K562 (cell line): ENCODE measurements at regions not wholly inside any gene's neighbourhood (a gene's known extent, or its start where the extent isn't known, plus 50 kb on each side); places are given as distances from the start of the nearest gene placed in this dataset.

Source experiments
- ASH1L ChIP-seq: fragments of 450-650 bp; IDR thresholded peaks from 2 replicates; pipeline ENCODE4 v1.6.1; 2018; ENCODE audit warnings: borderline replicate concordance, mild to moderate bottlenecking, low read depth; ENCODE audit not compliant: partially characterized antibody
- CSDE1 ChIP-seq, 2 experiments: fragments of 450-650 bp; IDR thresholded peaks; 2 replicates each; pipeline ENCODE4 v1.6.1; 2016; ENCODE audit warnings: mild to moderate bottlenecking in 1 of 2
- ETV6 ChIP-seq, 3 experiments: fragments of 150-350 bp in 1 of 3; sonication (generic) in 1 of 3; formaldehyde crosslinking in 1 of 3; IDR thresholded peaks; 2 replicates each; pipeline versions ENCODE4 v1.6.1 to v1.8.0; 2014 to 2022; ENCODE audit warnings: borderline replicate concordance in 2 of 3, low read depth in 2 of 3, antibody characterized with exemption in 1 of 3, low read length in 1 of 3, mild to moderate bottlenecking in 1 of 3, missing genetic modification reagents in 1 of 3
- GATAD2A ChIP-seq: fragments of 450-650 bp; IDR thresholded peaks from 2 replicates; pipeline ENCODE4 v1.6.1; 2017
- HMGN3 ChIP-seq: IDR thresholded peaks from 2 replicates; pipeline ENCODE4 v1.6.1; 2011; ENCODE audit warnings: borderline replicate concordance, low read depth, mild to moderate bottlenecking, mixed read lengths, low read length; ENCODE audit not compliant: insufficient read length; ENCODE audit errors: extremely low read depth
- ZNF121 ChIP-seq: sonication (generic); formaldehyde crosslinking; conservative IDR thresholded peaks from 2 replicates; pipeline ENCODE4 v1.8.0; 2022; ENCODE audit warnings: missing genetic modification reagents
- ZNF589 ChIP-seq: fragments of 200-800 bp; sonication (Bioruptor generic); IDR thresholded peaks from 2 replicates; pipeline ENCODE4 v1.6.1; 2016; ENCODE audit warnings: low read depth, missing genetic modification characterization, missing compliant biosample characterization
- TF ChIP-seq, protein P1 (sequence below), 2 experiments: fragments of 450-650 bp in 1 of 2; sonication (generic) in 1 of 2; formaldehyde crosslinking; conservative IDR thresholded peaks; 2 replicates each; pipeline versions ENCODE4 v1.4.0 to v1.8.1; 2020 to 2022; ENCODE audit warnings: mild to moderate bottlenecking in 1 of 2, missing genetic modification reagents in 1 of 2
- TF ChIP-seq, protein P2 (sequence below): fragments of 450-650 bp; IDR thresholded peaks from 2 replicates; pipeline ENCODE4 v1.6.1; 2018; ENCODE audit not compliant: partially characterized antibody
- TF ChIP-seq, protein P3 (sequence below): sonication (generic); formaldehyde crosslinking; IDR thresholded peaks from 2 replicates; pipeline ENCODE4 v1.8.0; 2022; ENCODE audit warnings: missing genetic modification reagents, mild to moderate bottlenecking, borderline replicate concordance
- TF ChIP-seq, protein P4 (sequence below): fragments of 450-650 bp; formaldehyde crosslinking; IDR thresholded peaks from 2 replicates; pipeline ENCODE4 v1.4.0; 2022; ENCODE audit warnings: missing genetic modification characterization
- TF ChIP-seq, protein P5 (sequence below): fragments of 250-450 bp; sonication (Bioruptor Pico); IDR thresholded peaks from 2 replicates; pipeline ENCODE4 v1.4.0; 2020

DNA sequence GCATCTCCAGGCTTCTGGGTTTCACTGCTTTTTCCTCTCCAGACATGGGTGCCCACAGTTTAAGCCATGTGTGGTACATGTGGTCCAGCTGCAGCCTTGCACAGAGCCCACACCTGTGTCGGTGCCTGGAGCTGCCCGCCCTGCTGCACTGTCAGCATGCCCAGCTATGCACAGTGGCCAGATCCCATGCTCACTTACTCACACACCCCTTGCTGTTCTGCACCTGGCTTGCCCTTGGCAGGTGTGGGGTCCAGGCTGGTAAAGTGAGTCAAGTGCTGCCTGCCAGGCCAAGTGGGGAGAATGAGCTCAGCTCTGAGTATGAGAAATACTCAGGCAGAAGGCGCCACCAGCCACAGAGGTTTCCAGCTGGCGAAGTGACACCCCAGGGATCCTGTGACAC, 739.9 kb downstream of the CDH11 start (continued):
- no peak for TF ChIP-seq ETV6 (IDR thresholded peaks at IDR 0.05; ENCODE audit: borderline replicate concordance in 1 of 2, low read depth in 2 of 2, low read length in 1 of 2)
- TF ChIP-seq ETV6 (CRISPR knock-in tag; IDR thresholded peaks at IDR 0.05; ENCODE audit: borderline replicate concordance): no peak
- no peak for TF ChIP-seq ZNF589 (CRISPR knock-in tag)
- TF ChIP-seq ASH1L: no peak
- TF ChIP-seq CSDE1 (IDR thresholded peaks at IDR 0.05): no peak
- TF ChIP-seq HMGN3: no peak
- TF ChIP-seq, protein P1, sequence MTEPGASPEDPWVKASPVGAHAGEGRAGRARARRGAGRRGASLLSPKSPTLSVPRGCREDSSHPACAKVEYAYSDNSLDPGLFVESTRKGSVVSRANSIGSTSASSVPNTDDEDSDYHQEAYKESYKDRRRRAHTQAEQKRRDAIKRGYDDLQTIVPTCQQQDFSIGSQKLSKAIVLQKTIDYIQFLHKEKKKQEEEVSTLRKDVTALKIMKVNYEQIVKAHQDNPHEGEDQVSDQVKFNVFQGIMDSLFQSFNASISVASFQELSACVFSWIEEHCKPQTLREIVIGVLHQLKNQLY (CRISPR knock-in tag; conservative IDR thresholded peaks at IDR 0.05): no peak
- TF ChIP-seq, protein P2, sequence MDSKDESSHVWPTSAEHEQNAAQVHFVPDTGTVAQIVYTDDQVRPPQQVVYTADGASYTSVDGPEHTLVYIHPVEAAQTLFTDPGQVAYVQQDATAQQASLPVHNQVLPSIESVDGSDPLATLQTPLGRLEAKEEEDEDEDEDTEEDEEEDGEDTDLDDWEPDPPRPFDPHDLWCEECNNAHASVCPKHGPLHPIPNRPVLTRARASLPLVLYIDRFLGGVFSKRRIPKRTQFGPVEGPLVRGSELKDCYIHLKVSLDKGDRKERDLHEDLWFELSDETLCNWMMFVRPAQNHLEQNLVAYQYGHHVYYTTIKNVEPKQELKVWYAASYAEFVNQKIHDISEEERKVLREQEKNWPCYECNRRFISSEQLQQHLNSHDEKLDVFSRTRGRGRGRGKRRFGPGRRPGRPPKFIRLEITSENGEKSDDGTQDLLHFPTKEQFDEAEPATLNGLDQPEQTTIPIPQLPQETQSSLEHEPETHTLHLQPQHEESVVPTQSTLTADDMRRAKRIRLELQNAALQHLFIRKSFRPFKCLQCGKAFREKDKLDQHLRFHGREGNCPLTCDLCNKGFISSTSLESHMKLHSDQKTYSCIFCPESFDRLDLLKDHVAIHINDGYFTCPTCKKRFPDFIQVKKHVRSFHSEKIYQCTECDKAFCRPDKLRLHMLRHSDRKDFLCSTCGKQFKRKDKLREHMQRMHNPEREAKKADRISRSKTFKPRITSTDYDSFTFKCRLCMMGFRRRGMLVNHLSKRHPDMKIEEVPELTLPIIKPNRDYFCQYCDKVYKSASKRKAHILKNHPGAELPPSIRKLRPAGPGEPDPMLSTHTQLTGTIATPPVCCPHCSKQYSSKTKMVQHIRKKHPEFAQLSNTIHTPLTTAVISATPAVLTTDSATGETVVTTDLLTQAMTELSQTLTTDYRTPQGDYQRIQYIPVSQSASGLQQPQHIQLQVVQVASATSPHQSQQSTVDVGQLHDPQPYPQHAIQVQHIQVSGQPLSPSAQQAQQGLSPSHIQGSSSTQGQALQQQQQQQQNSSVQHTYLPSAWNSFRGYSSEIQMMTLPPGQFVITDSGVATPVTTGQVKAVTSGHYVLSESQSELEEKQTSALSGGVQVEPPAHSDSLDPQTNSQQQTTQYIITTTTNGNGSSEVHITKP: no peak
- TF ChIP-seq, protein P3, sequence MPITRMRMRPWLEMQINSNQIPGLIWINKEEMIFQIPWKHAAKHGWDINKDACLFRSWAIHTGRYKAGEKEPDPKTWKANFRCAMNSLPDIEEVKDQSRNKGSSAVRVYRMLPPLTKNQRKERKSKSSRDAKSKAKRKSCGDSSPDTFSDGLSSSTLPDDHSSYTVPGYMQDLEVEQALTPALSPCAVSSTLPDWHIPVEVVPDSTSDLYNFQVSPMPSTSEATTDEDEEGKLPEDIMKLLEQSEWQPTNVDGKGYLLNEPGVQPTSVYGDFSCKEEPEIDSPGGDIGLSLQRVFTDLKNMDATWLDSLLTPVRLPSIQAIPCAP: no peak
- no peak for TF ChIP-seq GATAD2A
- TF ChIP-seq, protein P4, sequence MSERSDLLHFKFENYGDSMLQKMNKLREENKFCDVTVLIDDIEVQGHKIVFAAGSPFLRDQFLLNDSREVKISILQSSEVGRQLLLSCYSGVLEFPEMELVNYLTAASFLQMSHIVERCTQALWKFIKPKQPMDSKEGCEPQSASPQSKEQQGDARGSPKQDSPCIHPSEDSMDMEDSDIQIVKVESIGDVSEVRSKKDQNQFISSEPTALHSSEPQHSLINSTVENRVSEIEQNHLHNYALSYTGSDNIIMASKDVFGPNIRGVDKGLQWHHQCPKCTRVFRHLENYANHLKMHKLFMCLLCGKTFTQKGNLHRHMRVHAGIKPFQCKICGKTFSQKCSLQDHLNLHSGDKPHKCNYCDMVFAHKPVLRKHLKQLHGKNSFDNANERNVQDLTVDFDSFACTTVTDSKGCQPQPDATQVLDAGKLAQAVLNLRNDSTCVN (CRISPR knock-in tag): no peak
- no peak for TF ChIP-seq ZNF121 (CRISPR knock-in tag)
- TF ChIP-seq, protein P5, sequence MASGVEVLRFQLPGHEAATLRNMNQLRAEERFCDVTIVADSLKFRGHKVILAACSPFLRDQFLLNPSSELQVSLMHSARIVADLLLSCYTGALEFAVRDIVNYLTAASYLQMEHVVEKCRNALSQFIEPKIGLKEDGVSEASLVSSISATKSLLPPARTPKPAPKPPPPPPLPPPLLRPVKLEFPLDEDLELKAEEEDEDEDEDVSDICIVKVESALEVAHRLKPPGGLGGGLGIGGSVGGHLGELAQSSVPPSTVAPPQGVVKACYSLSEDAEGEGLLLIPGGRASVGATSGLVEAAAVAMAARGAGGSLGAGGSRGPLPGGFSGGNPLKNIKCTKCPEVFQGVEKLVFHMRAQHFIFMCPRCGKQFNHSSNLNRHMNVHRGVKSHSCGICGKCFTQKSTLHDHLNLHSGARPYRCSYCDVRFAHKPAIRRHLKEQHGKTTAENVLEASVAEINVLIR (CRISPR knock-in tag): no peak
